SK-N-SH treated with all-trans-retinoic acid at 6 μM for 48 hours (cell line): ENCODE measurements at regions not wholly inside any gene's neighbourhood (a gene's known extent, or its start where the extent isn't known, plus 50 kb on each side); places are given as distances from the start of the nearest gene placed in this dataset.
"Not testable (repeated sequence)": the region's sequence is repeated elsewhere in the genome, so short reads cannot be mapped to it uniquely, and the experiment has no call there.

Experiments
- BACH2 ChIP-seq: fragments of 250-450 bp; sonication (Bioruptor Pico); IDR thresholded peaks from 2 replicates; pipeline ENCODE4 v1.9.0; 2021; ENCODE audit warnings: mild to moderate bottlenecking, borderline replicate concordance
- PATZ1 ChIP-seq: fragments of 250-450 bp; sonication (Bioruptor Pico); IDR thresholded peaks from 2 replicates; pipeline ENCODE4 v1.8.0; 2020; ENCODE audit warnings: mild to moderate bottlenecking, moderate library complexity, borderline replicate concordance

- TF ChIP-seq PATZ1 (CRISPR knock-in tag); BACH2: not testable (repeated sequence)
Observed at GRCh38 chr9:40111571-40111970, 756.1 kb downstream of the SPATA31A1 start.
